Activated T-cell treated with anti-CD3 and anti-CD28 coated beads for 4 hours (primary cell): ENCODE measurements at regions not wholly inside any gene's neighbourhood (a gene's known extent, or its start where the extent isn't known, plus 50 kb on each side); places are given as distances from the start of the nearest gene placed in this dataset.

Experiments used
- DNase-seq: peaks from one replicate; pipeline ENCODE4 v3.0.0-alpha.2; 2020

DNA sequence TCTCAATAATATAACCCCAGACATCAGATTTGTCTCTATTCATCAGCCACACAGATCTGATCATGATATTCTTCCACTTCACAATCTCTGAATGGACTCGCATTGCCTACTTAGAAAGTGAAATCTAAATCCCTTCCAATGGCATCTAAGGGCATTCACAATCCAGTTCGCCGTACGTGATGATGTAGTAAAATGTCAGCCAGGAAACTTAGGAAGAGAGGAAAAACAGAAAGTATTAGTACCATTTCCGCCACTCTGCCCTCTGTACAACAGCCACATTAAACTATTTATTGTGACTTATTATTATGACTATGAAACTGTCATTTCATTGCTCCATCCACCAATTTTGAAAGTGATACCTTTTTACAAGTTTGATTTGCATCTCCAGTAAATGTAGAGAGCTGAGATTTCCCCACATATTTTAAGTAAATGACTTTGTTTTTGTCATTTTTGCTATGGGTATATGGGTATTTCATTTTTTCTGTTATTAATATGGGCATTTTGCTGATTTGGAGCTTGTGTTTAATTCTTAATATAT, 69.4 kb upstream of the SMIM36 start:
- no peak for DNase-seq

DNA sequence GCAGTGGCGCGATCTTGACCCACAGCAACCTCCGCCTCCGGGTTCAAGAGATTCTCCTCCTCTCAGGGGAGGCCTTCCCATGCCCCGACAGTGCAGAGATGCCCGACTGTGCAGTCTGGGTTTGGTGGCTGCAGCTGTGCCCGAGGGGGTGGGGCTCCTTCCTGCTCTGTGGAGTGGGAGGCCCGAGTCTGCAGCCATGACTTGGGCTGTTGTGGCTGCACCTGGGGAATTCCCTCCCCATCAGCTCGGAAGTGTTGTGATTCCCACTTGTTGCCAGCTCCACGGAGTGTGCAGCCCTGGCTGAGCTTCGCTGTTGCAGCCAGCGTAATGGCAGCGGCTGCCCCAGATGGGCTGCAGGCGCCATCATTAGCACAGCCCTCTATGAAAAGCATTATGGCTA, 66.4 kb upstream of the SMIM36 start:
- no peak for DNase-seq

DNA sequence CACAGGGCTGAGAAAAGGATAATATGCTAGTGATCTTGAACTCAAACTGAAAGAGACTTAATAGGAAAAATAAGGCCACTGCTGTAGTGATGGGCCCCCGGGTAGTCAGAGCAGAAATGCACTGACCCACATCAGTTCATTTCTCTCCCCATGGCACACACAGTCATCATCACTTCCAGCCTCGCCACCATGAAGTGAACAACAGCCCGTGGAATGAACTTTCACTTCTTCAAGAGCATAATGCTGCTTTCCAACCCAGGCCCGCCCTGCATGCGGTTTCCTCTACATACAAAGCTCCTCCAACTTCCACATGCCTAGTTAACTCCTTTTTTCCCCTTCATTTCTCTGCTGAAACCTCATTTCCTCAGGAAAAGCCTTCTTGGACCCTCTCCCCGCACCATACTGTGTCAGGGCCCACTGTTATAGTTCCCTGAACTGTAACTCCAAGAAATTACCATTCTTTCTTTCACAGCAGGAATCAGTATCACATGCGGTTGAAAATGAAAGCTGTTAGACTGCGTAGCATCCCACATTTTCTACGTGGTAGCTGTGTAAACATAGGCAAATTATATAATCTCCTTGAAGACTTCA, 65.8 kb upstream of the SMIM36 start:
- DNase-seq: peak; percentile 4

GRCh38 chr17:55576237-55576995, 65.2 kb upstream of the SMIM36 start:
- DNase-seq: no peak

GRCh38 chr17:55575058-55575636, 63.9 kb upstream of the SMIM36 start:
- DNase-seq: no peak

- DNase-seq: no peak
Measured at GRCh38 chr17:55572599-55572998, 61.3 kb upstream of the SMIM36 start.

DNA sequence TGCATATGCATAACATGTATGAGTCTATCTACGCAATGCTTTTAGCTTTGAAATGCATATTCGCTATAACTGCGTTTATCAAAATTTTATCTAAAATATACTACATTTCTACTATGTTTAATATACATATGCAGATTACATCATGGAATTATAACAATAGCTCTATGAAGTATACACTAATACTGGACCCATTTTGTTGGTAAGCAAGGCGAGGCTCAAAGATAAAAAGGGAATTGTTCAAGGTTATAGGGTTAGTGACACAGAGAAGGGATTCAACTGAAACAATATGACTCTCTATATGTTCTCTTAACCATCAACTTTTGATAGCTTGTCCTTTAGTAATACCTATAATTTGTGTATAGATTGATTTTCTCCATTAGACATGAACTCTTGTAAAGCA, 60.9 kb upstream of the SMIM36 start:
- DNase-seq: no peak

DNA sequence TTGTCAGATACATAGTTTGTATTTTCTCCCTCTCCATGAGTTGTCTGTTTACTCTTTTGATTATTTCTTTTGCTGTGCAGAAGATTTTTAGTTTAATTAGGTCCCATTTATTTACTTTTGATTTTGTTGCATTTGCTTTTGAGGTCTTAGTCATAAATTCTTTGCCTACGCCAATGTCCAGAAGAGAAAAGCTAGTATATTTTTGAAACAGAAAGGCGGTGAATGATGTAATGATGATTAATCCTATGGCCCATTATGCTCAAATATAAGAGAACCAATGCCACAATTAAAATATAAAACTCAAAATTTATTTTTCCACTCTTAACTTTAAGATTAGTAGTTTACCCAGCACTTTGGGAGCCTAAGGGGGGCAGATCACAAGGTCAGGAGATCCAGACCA, 59.8 kb upstream of the SMIM36 start:
- no peak for DNase-seq

DNA sequence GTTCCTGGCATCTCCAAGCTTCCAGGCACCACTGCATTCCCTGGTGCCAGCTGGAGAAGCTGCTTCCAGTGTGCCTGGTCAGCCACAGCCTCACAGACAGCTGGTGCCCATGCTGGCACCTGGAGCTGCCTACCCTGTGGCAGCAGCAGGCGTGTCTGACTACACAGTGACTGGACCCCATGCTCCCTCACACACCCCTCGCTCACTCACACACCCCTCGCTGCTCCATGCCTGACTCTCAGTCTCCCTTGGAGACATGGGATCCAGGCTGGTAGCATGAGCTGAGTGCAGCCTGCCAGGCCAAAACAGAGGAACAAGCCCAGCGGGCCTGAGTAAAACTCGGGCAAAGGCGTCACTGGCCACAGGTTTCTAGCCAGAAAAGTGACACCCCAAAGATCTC, 59.1 kb upstream of the SMIM36 start:
- DNase-seq: no peak

DNA sequence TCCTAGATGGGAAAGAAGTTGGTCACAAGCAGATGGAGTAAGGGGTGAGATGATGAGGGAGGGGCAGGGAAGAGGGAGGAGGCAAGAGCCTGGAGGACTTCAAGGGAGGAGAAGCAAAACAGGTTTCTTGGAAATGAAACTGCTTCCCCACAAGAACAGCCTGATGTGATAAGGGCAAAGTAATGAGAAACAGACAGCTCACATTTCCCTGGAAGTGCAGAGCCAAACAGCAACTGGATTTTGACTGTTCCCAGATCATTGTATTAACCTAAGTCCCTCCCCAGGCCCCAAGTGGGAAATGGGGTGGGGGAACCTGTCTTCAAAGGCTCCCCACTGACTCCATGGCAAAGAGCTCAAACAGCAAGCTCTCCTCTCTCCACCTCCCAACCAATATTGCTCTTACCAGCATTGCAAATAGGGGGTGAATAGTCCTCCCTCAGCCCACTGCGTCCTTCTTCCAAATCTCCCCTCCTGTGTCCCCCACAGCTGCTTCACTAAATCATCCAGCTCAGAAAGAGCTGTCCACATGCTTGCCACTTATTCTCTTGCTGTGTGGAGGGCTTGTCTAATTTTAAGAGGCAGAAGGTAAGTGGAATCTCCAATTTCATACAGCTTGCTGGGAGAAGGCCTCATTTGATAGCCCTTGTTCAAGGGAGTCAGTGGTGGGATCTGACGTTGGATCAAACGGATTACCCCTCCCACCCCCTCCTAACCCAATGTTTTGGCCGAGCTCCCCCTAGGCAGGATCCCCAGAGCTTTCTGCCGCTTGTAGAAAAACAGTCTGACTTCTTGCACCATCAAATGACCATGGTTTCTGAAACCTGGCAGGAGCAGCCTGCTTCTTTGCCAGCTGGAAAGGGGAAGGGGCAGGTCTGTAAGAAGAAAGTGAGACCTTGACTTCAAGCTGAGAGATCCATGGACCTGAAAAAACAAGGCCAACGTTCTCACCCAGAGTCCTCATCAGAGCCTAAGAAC, 56.3 kb upstream of the SMIM36 start:
- no peak for DNase-seq

DNA sequence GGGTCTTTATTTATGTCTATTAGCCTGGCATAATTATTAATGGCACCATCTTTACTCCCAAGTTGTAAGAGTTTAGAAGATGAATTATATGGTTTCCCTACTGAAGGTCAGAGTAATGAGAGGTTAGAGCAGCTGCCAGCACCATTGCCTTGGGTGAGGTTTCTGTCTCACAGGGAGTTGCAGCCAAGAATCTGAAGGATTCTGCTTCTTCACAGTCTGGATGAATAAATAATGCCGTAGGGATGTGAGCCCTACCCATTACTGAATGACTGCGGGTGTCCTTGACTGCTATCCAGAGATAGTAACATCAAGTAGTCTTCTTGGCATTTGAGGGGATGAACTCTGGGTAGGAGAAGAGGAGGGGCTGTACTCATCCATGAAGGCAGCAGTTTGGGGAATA, 52.8 kb upstream of the SMIM36 start:
- DNase-seq: no peak

GRCh38 chr17:55563363-55563762, 52.1 kb upstream of the SMIM36 start:
- DNase-seq: no peak

- DNase-seq: no peak
Measured at GRCh38 chr17:55561973-55562495, 50.8 kb upstream of the SMIM36 start.

DNA sequence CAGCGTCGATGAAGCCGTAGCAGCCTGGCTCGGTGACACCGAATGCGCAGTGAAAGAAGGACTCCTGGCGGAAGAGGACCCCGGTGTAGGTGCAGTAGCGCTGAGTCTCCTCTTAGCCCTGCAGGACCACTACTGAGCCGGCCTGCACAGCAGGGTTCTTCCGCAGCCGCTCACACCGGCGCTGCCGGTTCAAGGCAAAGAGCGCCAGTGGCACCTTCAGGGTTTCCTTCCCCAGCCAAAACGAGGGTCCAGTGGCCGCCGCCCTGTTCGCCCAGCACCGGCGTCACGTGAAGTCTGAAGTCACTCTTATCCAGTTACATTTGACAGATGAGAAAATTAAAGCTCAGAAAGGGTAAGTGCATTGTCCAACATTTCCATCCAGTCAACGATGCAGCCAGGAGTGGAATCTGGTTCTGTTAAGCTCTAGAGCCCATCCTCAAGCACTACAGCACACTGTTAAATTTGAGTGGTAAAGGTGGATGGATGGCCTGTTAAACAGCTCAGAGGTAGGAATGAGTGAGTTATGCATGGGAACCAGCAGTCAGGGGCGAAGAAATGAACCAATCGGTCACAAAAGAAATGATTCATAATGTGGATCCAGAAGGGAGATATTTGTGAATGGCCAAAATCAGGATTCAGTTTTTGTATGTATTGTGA, 50.2 kb upstream of the SMIM36 start:
- no peak for DNase-seq
